GM06990 (cell line): ENCODE measurements at regions not wholly inside any gene's neighbourhood (a gene's known extent, or its start where the extent isn't known, plus 50 kb on each side); places are given as distances from the start of the nearest gene placed in this dataset.

Experiments
- DNase-seq: peaks from one replicate; pipeline ENCODE4 v3.0.0-alpha.2; 2011; ENCODE audit not compliant: insufficient read length; ENCODE audit errors: extremely low read depth
- H3K27me3 ChIP-seq: replicated peaks from 2 replicates; pipeline ENCODE4 v1.6.0; 2011; ENCODE audit warnings: low read length; ENCODE audit not compliant: control insufficient read depth, insufficient read depth
- H3K36me3 ChIP-seq: 2 replicates; pipeline ENCODE4 v1.5.1; 2011; ENCODE audit warnings: low read length; ENCODE audit not compliant: control insufficient read depth, insufficient read depth
- H3K4me3 ChIP-seq: replicated peaks from 2 replicates; pipeline ENCODE4 v1.5.1; 2011; ENCODE audit warnings: low read depth, mild to moderate bottlenecking, control low read depth, low read length
- TF ChIP-seq, protein P1 (sequence below): IDR thresholded peaks from 2 replicates; pipeline ENCODE4 v1.5.1; 2011; ENCODE audit warnings: low read length, control low read depth, mild to moderate bottlenecking, inconsistent platforms; ENCODE audit not compliant: insufficient read depth, poor library complexity, severe bottlenecking

DNA sequence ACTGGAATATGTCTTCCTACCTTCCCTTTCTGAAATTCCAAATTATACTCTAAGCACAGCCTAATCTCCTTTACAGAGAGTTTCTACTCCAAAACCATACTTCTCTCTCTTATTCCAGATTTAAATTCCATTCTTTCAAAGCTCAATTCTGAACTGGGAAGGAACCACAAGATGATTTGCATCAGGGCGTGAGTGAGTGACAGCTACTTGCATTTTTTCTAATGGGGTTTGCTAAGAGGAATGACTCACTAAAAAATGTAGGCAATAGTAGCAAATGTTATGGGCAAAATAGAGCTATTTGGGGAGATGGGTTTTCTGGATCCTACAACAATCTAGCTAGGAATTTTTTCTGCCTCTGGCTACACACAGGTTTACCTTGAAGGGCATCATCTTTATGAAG is 244.6 kb upstream of the PSMD7 start:
- H3K4me3 ChIP-seq, result no peak overlapping the region
- TF ChIP-seq, protein P1, sequence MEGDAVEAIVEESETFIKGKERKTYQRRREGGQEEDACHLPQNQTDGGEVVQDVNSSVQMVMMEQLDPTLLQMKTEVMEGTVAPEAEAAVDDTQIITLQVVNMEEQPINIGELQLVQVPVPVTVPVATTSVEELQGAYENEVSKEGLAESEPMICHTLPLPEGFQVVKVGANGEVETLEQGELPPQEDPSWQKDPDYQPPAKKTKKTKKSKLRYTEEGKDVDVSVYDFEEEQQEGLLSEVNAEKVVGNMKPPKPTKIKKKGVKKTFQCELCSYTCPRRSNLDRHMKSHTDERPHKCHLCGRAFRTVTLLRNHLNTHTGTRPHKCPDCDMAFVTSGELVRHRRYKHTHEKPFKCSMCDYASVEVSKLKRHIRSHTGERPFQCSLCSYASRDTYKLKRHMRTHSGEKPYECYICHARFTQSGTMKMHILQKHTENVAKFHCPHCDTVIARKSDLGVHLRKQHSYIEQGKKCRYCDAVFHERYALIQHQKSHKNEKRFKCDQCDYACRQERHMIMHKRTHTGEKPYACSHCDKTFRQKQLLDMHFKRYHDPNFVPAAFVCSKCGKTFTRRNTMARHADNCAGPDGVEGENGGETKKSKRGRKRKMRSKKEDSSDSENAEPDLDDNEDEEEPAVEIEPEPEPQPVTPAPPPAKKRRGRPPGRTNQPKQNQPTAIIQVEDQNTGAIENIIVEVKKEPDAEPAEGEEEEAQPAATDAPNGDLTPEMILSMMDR, result no peak
- H3K36me3 ChIP-seq, result no peaks in the 10 kb centered on the region
- no peaks in the 10 kb centered on the region for H3K27me3 ChIP-seq
- DNase-seq, result no peak

DNA sequence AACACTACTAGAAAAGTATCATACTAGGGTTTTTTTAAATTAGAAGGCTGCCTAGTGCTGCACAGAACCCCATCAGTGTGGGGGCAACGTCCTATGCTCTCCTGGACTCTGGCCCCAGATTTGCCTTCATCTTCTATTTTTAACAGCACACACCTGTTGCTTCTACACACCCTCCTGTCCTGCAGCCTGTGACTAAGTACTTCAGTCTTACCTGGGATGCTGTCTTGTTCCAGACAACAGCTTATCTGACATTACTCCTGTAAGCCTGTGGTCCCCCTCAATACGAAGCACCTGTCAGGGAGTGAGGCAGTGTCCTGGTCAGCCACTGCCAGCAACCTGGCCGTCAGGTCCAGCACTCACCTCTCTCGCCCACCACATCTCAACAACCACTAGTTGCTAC is 247.6 kb upstream of the PSMD7 start:
- DNase-seq, result no peak

DNA sequence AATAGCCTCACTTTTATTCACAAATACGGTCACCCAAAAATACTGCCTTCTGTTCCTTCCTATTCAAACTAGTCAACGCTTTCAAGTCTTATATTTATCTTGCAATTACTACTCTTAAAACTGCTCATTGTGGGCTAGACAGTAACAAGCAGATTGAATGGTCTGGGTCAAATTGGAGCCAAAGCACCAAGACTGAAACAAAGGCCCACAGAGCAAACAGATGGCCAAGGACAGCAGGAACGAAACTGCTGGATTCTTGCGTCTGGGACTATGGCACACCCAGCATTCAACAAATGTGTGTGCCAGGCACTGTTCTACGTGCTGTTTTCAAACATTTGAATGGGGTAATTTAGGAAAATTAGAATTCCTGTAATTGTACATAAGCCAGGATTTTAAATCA is 250.1 kb upstream of the PSMD7 start:
- DNase-seq, result no peak
- no peaks in the 10 kb centered on the region for H3K36me3 ChIP-seq
- H3K27me3 ChIP-seq, result no peaks in the 10 kb centered on the region
- TF ChIP-seq, protein P1, result no peak
- H3K4me3 ChIP-seq, result no peak overlapping the region

More for the DNA sequence above, 247.6 kb upstream of the PSMD7 start:
- no peak overlapping the region for H3K4me3 ChIP-seq
- no peaks in the 10 kb centered on the region for H3K36me3 ChIP-seq
- no peaks in the 10 kb centered on the region for H3K27me3 ChIP-seq
- TF ChIP-seq, protein P1, result no peak

DNA sequence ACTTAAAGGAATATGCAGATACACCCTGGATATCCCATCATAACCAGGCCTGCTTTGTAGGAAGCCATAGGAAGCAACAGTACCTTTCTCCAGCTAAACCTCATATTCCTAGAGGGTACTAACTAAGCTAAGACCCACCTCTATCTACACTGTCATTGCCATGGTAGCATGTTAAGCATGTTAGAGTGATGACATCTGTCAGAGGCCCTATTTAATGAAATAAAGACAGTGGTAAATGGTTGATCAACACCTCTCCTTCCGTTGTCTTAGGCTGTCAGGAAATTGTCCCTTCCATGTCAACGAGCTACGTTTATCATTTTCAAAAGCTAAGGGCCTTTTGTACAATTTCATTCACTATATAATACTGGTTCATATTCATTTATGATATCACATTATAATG is 251.1 kb upstream of the PSMD7 start:
- TF ChIP-seq, protein P1, result no peak
- DNase-seq, result no peak
- H3K4me3 ChIP-seq, result no peak overlapping the region
- no peaks in the 10 kb centered on the region; the same call in 1 of the 2 replicates for H3K27me3 ChIP-seq
- no peaks in the 10 kb centered on the region for H3K36me3 ChIP-seq

DNA sequence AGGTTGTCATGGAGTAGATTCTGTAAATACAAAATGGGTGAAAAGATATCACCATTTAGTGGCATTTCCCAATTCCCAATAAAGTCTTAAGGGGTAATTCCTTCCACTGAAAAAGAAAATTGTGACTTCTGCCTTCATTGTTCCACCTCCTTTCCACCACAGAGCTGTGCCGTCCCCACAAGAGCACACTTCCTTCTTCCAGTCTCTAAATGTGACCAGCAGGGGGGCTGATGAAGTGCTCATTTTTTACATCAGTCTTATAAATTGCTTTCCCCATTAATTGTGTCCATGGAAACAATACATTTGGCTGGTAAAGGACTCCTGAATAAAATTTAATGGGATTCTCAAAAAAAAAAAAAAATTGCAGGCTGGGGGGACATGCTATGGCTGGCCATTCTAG is 260.8 kb upstream of the PSMD7 start:
- peaks cover 2% of the 10 kb centered on the region; the same call in 1 of the 2 replicates for H3K27me3 ChIP-seq
- H3K4me3 ChIP-seq, result no peak overlapping the region
- TF ChIP-seq, protein P1, result peak; percentile 25
- H3K36me3 ChIP-seq, result no peaks in the 10 kb centered on the region
- no peak for DNase-seq

DNA sequence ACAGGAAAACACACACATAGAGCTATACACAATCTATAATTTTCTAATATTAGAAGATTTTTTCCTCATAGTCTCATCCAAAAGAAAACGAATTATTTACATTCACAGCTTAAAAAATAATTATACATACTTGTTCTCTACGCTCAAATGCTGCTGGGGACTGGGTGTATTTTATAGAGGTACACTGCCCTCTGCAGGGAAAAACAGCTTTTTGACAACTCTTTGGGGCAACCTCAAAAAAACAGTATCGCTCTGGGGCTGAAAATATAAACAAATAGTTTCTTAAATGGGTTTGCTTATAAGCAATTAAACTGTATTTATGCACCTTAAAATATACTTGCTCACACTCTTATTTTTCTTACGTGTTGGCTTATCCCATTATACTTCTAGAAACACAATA is 261.8 kb upstream of the PSMD7 start:
- Histone ChIP-seq H3K27me3 (no peaks in the 10 kb centered on the region), H3K36me3 (no peaks in the 10 kb centered on the region), H3K4me3 (no peak overlapping the region)
- TF ChIP-seq, protein P1, result peak; percentile 43
- no peak for DNase-seq
